ENCODE measurements at regions not wholly inside any gene's neighbourhood (a gene's known extent, or its start where the extent isn't known, plus 50 kb on each side); places are given as distances from the start of the nearest gene placed in this dataset.
"Not testable (repeated sequence)": the region's sequence is repeated elsewhere in the genome, so short reads cannot be mapped to it uniquely, and the experiment has no call there.

- WGBS, 2 donors (ENCODE audit: low coverage in 1 of 2): 73 to 82% methylated on average over 2 to 5 of the region's 9 CpGs
- in situ Hi-C loops (cut with MboI; ENCODE audit: low pct_ligation_motif_present in 1 of 4, low pct_unique_long_range_greater_than_20kb in 1 of 4, low sequenced_read_pairs in 3 of 4) (loop anchor here in 1 of 4 donors (10.0 kb wide), 1 partner anchor 151 kb away; no protein-coding TSS in a partner anchor), intact Hi-C loops (cut with DNase I; ENCODE audit: low total_unique reads) (no loop called here)
- DNase-seq: no peak
- no peak for TF ChIP-seq EP300 (IDR thresholded peaks at IDR 0.05; ENCODE audit: low read depth)
- TF ChIP-seq CTCF (IDR thresholded peaks at IDR 0.05): no peak
- no peak for TF ChIP-seq POLR2AphosphoS5 (IDR thresholded peaks at IDR 0.05)
- no peak for TF ChIP-seq POLR2A (IDR thresholded peaks at IDR 0.05)
- Histone ChIP-seq H3K4me1 (no peaks in the 10 kb centered on the region), H3K27me3 (no peaks in the 10 kb centered on the region), H3K9me3 (no peaks in the 10 kb centered on the region), H3K36me3 (no peaks in the 10 kb centered on the region), H3K27ac (no peak overlapping the region), H3K4me3 (no peak overlapping the region)
Observed at GRCh38 chr14:105765893-105766614, 239.7 kb downstream of the TMEM121 start.

DNA sequence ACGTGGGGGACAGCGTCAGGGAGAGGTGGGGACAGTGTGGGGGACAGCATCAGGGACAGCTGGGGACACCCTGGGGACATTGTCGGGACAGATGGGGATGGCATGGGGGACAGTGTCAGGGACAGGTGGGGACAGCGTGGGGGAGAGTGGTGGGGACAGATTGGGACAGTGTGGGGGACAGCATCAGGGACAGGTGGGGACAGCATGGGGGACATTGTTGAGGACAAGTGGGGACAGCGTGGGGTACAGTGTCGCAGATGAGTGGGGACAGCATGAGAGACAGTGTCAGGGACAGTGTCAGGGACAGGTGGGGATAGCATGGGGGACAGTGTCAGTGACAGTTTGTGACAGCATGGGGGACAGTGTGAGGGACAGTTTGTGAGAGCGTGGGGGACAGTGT, 240.9 kb downstream of the TMEM121 start:
- 43 to 77% methylated on average over 2 to 7 of the region's 7 CpGs for WGBS, 2 donors (ENCODE audit: low coverage in 1 of 2)
- no peaks in the 10 kb centered on the region for H3K4me1 ChIP-seq
- in situ Hi-C loops (cut with MboI; ENCODE audit: low pct_ligation_motif_present in 1 of 4, low pct_unique_long_range_greater_than_20kb in 1 of 4, low sequenced_read_pairs in 3 of 4) (loop anchor here in 1 of 4 donors (10.0 kb wide), 1 partner anchor 153 kb away; no protein-coding TSS in a partner anchor), intact Hi-C loops (cut with DNase I; ENCODE audit: low total_unique reads) (no loop called here)
- H3K27me3 ChIP-seq: no peaks in the 10 kb centered on the region
- no peaks in the 10 kb centered on the region for H3K9me3 ChIP-seq
- no peak for DNase-seq
- H3K27ac ChIP-seq: no peak overlapping the region
- no peak overlapping the region for H3K4me3 ChIP-seq
- no peaks in the 10 kb centered on the region for H3K36me3 ChIP-seq
- no peak for TF ChIP-seq EP300 (IDR thresholded peaks at IDR 0.05; ENCODE audit: low read depth)
- TF ChIP-seq POLR2AphosphoS5 (IDR thresholded peaks at IDR 0.05): no peak
- TF ChIP-seq POLR2A (IDR thresholded peaks at IDR 0.05): no peak
- TF ChIP-seq CTCF (IDR thresholded peaks at IDR 0.05): no peak

DNA sequence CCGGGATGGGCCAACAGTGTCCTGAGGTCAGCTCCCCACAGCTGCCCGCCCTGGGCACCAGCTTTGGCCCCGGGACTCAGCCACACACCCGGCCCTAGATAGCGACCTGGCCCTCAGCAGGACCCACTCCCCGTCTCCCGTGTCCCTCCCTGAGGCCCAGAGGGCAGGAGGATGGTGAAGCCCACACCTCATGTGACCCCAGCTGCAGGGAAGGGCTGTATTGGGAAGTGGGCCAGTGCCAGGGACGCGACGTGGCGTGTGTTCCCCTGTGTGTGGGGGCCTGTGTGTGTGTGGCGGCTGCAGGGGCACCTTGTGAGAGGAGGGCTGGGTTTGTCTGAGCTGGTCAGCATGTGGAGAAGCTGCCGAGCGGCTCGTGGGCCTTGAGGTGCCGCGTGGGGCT, 241.7 kb downstream of the TMEM121 start:
- H3K4me1 ChIP-seq; DNase-seq; H3K27me3 ChIP-seq; H3K27ac ChIP-seq; H3K36me3 ChIP-seq; H3K9me3 ChIP-seq; H3K4me3 ChIP-seq; intact Hi-C loops (cut with DNase I; ENCODE audit: low total_unique reads): not testable (repeated sequence)
- no CpG with 5 or more reads among the region's 17 CpGs for WGBS, 2 donors (ENCODE audit: low coverage in 1 of 2)
- in situ Hi-C loops (cut with MboI; ENCODE audit: low pct_ligation_motif_present in 1 of 4, low pct_unique_long_range_greater_than_20kb in 1 of 4, low sequenced_read_pairs in 3 of 4): loop anchor here in 1 of 4 donors (10.0 kb wide), 1 partner anchor 153 kb away; no protein-coding TSS in a partner anchor

DNA sequence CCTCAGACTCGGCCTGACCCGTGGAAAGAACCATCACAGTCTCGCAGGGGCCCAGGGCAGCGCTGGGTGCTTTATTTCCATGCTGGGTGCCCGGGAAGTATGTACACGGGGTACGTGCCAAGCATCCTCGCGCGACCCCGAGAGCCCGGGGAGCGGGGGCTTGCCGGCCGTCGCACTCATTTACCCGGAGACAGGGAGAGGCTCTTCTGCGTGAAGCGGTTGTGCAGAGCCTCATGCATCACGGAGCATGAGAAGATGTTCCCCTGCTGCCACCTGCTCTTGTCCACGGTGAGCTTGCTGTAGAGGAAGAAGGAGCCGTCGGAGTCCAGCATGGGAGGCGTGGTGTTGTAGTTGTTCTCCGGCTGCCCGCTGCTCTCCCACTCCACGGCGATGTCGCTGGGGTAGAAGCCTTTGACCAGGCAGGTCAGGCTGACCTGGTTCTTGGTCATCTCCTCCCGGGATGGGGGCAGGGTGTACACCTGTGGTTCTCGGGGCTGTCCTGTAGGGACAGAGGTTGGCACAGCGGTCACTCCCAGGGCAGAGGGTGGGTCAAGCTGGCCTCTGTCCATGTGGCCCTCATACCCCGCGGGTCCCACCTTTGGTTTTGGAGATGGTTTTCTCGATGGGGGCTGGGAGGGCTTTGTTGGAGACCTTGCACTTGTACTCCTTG, 242.8 kb downstream of the TMEM121 start:
- H3K9me3 ChIP-seq; H3K27ac ChIP-seq; H3K27me3 ChIP-seq; H3K36me3 ChIP-seq; intact Hi-C loops (cut with DNase I; ENCODE audit: low total_unique reads); H3K4me3 ChIP-seq; H3K4me1 ChIP-seq; DNase-seq: not testable (repeated sequence)
- WGBS, 2 donors (ENCODE audit: low coverage in 1 of 2): 86% methylated on average over 25 of the region's 35 CpGs; no CpG with 5 or more reads in 1 of the 2 donors
- in situ Hi-C loops (cut with MboI; ENCODE audit: low pct_ligation_motif_present in 1 of 4, low pct_unique_long_range_greater_than_20kb in 1 of 4, low sequenced_read_pairs in 3 of 4): loop anchor here in 1 of 4 donors (10.0 kb wide), 1 partner anchor 154 kb away; no protein-coding TSS in a partner anchor

- H3K27me3 ChIP-seq; H3K9me3 ChIP-seq; intact Hi-C loops (cut with DNase I; ENCODE audit: low total_unique reads); H3K36me3 ChIP-seq; H3K4me1 ChIP-seq; H3K27ac ChIP-seq; H3K4me3 ChIP-seq; DNase-seq; in situ Hi-C loops (cut with MboI; ENCODE audit: low pct_ligation_motif_present in 1 of 4, low pct_unique_long_range_greater_than_20kb in 1 of 4, low sequenced_read_pairs in 3 of 4): not testable (repeated sequence)
- WGBS, 2 donors (ENCODE audit: low coverage in 1 of 2): 70% methylated on average over 11 of the region's 14 CpGs; no CpG with 5 or more reads in 1 of the 2 donors
Observed at GRCh38 chr14:105770619-105771216, 244.3 kb downstream of the TMEM121 start.

DNA sequence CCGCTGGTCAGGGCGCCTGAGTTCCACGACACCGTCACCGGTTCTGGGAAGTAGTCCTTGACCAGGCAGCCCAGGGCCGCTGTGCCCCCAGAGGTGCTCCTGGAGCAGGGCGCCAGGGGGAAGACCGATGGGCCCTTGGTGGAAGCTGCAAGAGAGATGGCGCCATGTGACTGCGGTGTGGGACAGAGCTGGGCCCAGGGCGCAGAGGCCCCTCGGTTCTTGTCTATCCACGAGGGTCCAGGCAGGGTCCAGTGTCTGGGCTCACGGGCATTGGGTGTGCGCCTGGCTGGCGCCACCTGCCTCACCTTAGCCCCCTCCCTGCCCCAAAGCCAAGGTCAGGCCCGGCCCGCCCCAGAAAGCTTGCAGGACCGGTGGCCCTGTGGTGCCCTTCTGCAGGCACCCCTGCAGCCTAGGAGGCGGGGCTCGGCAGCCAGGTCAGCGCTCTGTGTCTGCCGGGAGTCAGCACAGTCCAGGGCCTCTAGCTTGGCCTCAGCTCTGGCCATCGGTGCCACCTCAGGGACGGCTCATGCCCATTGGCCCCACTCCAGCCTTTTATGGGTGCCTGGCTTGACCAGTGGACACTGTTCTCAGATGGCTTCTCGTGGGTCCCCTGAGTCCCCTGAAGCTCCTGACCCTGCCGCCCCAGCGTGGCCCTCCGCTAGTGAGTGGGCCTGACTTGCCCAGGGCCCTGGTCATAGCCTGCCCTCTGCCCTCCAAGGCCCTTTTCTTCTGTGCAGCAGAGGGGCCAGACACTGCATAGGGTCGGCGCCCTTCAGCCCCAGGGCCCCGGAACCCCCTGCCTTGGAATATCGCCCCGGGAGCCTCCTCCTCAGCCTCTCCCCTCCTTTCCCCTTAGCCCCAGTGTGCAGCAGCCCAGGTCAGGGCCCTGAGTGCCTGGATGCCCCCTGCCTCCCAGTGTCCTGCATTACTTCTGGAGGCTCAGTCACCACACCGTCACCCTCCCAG, 245.2 kb downstream of the TMEM121 start:
- in situ Hi-C loops (cut with MboI; ENCODE audit: low pct_ligation_motif_present in 1 of 4, low pct_unique_long_range_greater_than_20kb in 1 of 4, low sequenced_read_pairs in 3 of 4); H3K27me3 ChIP-seq; H3K4me3 ChIP-seq; intact Hi-C loops (cut with DNase I; ENCODE audit: low total_unique reads); H3K4me1 ChIP-seq; H3K27ac ChIP-seq; H3K9me3 ChIP-seq; DNase-seq; H3K36me3 ChIP-seq: not testable (repeated sequence)
- 84% methylated on average over 17 of the region's 35 CpGs; no CpG with 5 or more reads in 1 of the 2 donors for WGBS, 2 donors (ENCODE audit: low coverage in 1 of 2)

GRCh38 chr14:105772710-105773250, 246.4 kb downstream of the TMEM121 start:
- H3K4me1 ChIP-seq; H3K36me3 ChIP-seq; in situ Hi-C loops (cut with MboI; ENCODE audit: low pct_ligation_motif_present in 1 of 4, low pct_unique_long_range_greater_than_20kb in 1 of 4, low sequenced_read_pairs in 3 of 4); H3K27me3 ChIP-seq; H3K4me3 ChIP-seq; intact Hi-C loops (cut with DNase I; ENCODE audit: low total_unique reads); DNase-seq; H3K27ac ChIP-seq; H3K9me3 ChIP-seq: not testable (repeated sequence)
- WGBS, 2 donors (ENCODE audit: low coverage in 1 of 2): 65% methylated on average over 8 of the region's 11 CpGs; no CpG with 5 or more reads in 1 of the 2 donors
